HepG2 (cell line): ENCODE measurements at regions not wholly inside any gene's neighbourhood (a gene's known extent, or its start where the extent isn't known, plus 50 kb on each side); places are given as distances from the start of the nearest gene placed in this dataset.

ENCODE experiments used
- ATAC-seq: fragments of 200-7000 bp; cut with Tn5 transposase; 3 replicates; pipeline ENCODE4 v1.9.1; 2020; ENCODE audit warnings: mild to moderate bottlenecking, moderate library complexity
- BruUV-seq: library from RNA; stranded (reverse); fragments of 400-500 nt; replicated peaks from 2 replicates; lab custom pipeline; 2021; lab: Mats Ljungman, UMichigan
- CTCF ChIA-PET: fragments of 300-600 bp; formaldehyde crosslinking; extraction: SDS; loops from one replicate; lab custom pipeline; 2021; ENCODE audit warnings: low total read pairs, inconsistent platforms, low intra/inter-chr PET ratio; lab: Yijun Ruan, JAX
- POLR2A ChIA-PET: fragments of 350-600 bp; sonication (Branson Sonifier 250); formaldehyde crosslinking; loops from one replicate; lab custom pipeline; 2020; ENCODE audit warnings: antibody characterized with exemption, inconsistent platforms; lab: Yijun Ruan, JAX
- DNase-seq: peaks from one replicate; pipeline ENCODE4 v3.0.0-alpha.2; 2015; ENCODE audit warnings: low spot score
- FAIRE-seq: peaks from 3 replicates; lab custom pipeline; 2011; peaks lifted over from hg19 to GRCh38; lab: Jason Lieb, UNC
- H2AFZ ChIP-seq: one replicate; pipeline ENCODE4 v1.6.1; 2011; ENCODE audit warnings: low read length, inconsistent platforms
- H3K27ac ChIP-seq: fragments of 300-600 bp; 3 replicates; pipeline ENCODE4 v1.8.0; 2011; ENCODE audit warnings: mixed run types, mild to moderate bottlenecking, mixed read lengths, low read length, inconsistent platforms; ENCODE audit not compliant: insufficient read depth; ENCODE audit errors: extremely low read length
- H3K27me3 ChIP-seq, 2 experiments: fragments of 200-600 bp in 1 of 2; 2 replicates in 1 of 2; 3 replicates in 1 of 2; pipeline versions ENCODE4 v1.6.0 to v1.8.0; 2011; ENCODE audit warnings: low read length in 2 of 2, mild to moderate bottlenecking in 2 of 2, moderate library complexity in 2 of 2, inconsistent platforms in 1 of 2; ENCODE audit not compliant: insufficient read depth in 2 of 2, control insufficient read depth in 1 of 2
- H3K36me3 ChIP-seq, 2 experiments: fragments of 200-600 bp in 1 of 2; replicated peaks in 1 of 2; 2 replicates in 1 of 2; 3 replicates in 1 of 2; pipeline versions ENCODE4 v1.5.1 to v1.8.0; 2011; ENCODE audit warnings: low read length in 2 of 2, inconsistent platforms in 1 of 2; ENCODE audit not compliant: insufficient read depth in 2 of 2, control insufficient read depth in 1 of 2
- H3K4me1 ChIP-seq: 2 replicates; pipeline ENCODE4 v1.5.1; 2012; ENCODE audit warnings: low read length, inconsistent platforms; ENCODE audit not compliant: insufficient read depth
- H3K4me2 ChIP-seq: 2 replicates; pipeline ENCODE4 v1.6.0; 2011; ENCODE audit warnings: low read depth, low read length, inconsistent platforms
- H3K4me3 ChIP-seq, 3 experiments: fragments of 200-600 bp in 1 of 3; sonication (generic), shearing (Covaris generic) in 1 of 3; replicated peaks in 1 of 3; 2 replicates each; pipeline ENCODE4 v1.5.1; 2011 to 2016; ENCODE audit warnings: low read length in 3 of 3, inconsistent platforms in 2 of 3, low read depth in 2 of 3, mild to moderate bottlenecking in 2 of 3, control low read depth in 1 of 3, mixed read lengths in 1 of 3; ENCODE audit not compliant: insufficient read depth in 1 of 3
- H3K79me2 ChIP-seq: one replicate; pipeline ENCODE4 v1.6.1; 2011; ENCODE audit warnings: low read length, inconsistent platforms; ENCODE audit not compliant: insufficient read depth
- H3K9ac ChIP-seq: 2 replicates; pipeline ENCODE4 v1.6.0; 2011; ENCODE audit warnings: mild to moderate bottlenecking, low read depth, low read length, inconsistent platforms; ENCODE audit not compliant: insufficient read depth
- H3K9me3 ChIP-seq: 2 replicates; pipeline ENCODE4 v1.5.1; 2012; ENCODE audit warnings: mild to moderate bottlenecking, low read length
- H4K20me1 ChIP-seq: 2 replicates; pipeline ENCODE4 v1.6.0; 2011; ENCODE audit warnings: inconsistent platforms, mild to moderate bottlenecking, low read length, moderate library complexity; ENCODE audit not compliant: insufficient read depth
- CBX2 ChIP-seq, 2 experiments: fragments of 200-600 bp in 1 of 2; sonication (generic); formaldehyde crosslinking in 1 of 2; IDR thresholded peaks; 2 replicates each; pipeline versions ENCODE4 v1.7.0 to v1.8.1; 2018 to 2022; ENCODE audit warnings: low read depth in 2 of 2, low read length in 1 of 2, mild to moderate bottlenecking in 1 of 2, missing genetic modification reagents in 1 of 2
- ELF3 ChIP-seq: IDR thresholded peaks from 2 replicates; pipeline ENCODE4 v1.6.1; 2016; ENCODE audit warnings: missing genetic modification reagents, missing compliant biosample characterization
- HMG20A ChIP-seq: IDR thresholded peaks from 2 replicates; pipeline ENCODE4 v1.6.1; 2016; ENCODE audit warnings: borderline replicate concordance
- KDM4B ChIP-seq: sonication (generic); formaldehyde crosslinking; IDR thresholded peaks from 2 replicates; pipeline ENCODE4 v1.4.0; 2020; ENCODE audit warnings: missing genetic modification reagents
- NPAS2 ChIP-seq: sonication (generic); formaldehyde crosslinking; IDR thresholded peaks from 2 replicates; pipeline ENCODE4 v1.8.0; 2022; ENCODE audit warnings: mild to moderate bottlenecking, missing genetic modification reagents, borderline replicate concordance
- PITX1 ChIP-seq: sonication (generic); formaldehyde crosslinking; IDR thresholded peaks from 2 replicates; pipeline ENCODE4 v1.5.1; 2020; ENCODE audit warnings: mild to moderate bottlenecking, missing genetic modification reagents
- RBFOX2 ChIP-seq: fragments of 200-400 bp; formaldehyde crosslinking; IDR thresholded peaks from 2 replicates; pipeline ENCODE4 v1.6.1; 2017; ENCODE audit warnings: low read depth, mild to moderate bottlenecking, low read length
- RFXAP ChIP-seq: sonication (generic); formaldehyde crosslinking; IDR thresholded peaks from 2 replicates; pipeline ENCODE4 v1.4.0; 2020; ENCODE audit warnings: missing genetic modification reagents, borderline replicate concordance
- ZNF160 ChIP-seq: sonication (generic); formaldehyde crosslinking; IDR thresholded peaks from 2 replicates; pipeline ENCODE4 v1.8.0; 2022; ENCODE audit warnings: mild to moderate bottlenecking, inconsistent platforms, missing genetic modification reagents
- ZNF333 ChIP-seq: sonication (generic); formaldehyde crosslinking; IDR thresholded peaks from 2 replicates; pipeline ENCODE4 v1.4.0; 2020; ENCODE audit warnings: mild to moderate bottlenecking, missing genetic modification reagents, borderline replicate concordance
- ZNF558 ChIP-seq: sonication (generic); formaldehyde crosslinking; IDR thresholded peaks from 2 replicates; pipeline ENCODE4 v1.9.0; 2022; ENCODE audit warnings: mild to moderate bottlenecking, missing genetic modification reagents, borderline replicate concordance
- ZNF749 ChIP-seq: sonication (generic); formaldehyde crosslinking; IDR thresholded peaks from 2 replicates; pipeline ENCODE4 v1.8.0; 2022; ENCODE audit warnings: mild to moderate bottlenecking, missing genetic modification reagents, moderate library complexity, borderline replicate concordance
- ZNF766 ChIP-seq: sonication (generic); formaldehyde crosslinking; IDR thresholded peaks from 2 replicates; pipeline ENCODE4 v1.5.0; 2020; ENCODE audit warnings: missing genetic modification reagents, borderline replicate concordance
- in situ Hi-C: cut with HindIII; loops from 2 replicates; pipeline ENCODE4 v1.10.0; 2017; ENCODE audit warnings: low pct_unique_long_range_greater_than_20kb; ENCODE audit not compliant: extremely low pct_ligation_motif_present
- intact Hi-C: fragments of 100-400 bp; cut with micrococcal nuclease; formaldehyde crosslinking; loops from one replicate; pipeline ENCODE4 v1.10.0; 2022; ENCODE audit not compliant: unreplicated experiment
- TF ChIP-seq, protein P1 (sequence below): sonication (generic); formaldehyde crosslinking; IDR thresholded peaks from 2 replicates; pipeline ENCODE4 v1.4.0; 2020; ENCODE audit warnings: missing genetic modification reagents, borderline replicate concordance
- TF ChIP-seq, protein P2 (sequence below): fragments of 450-650 bp; IDR thresholded peaks from 2 replicates; pipeline ENCODE4 v1.6.1; 2017; ENCODE audit warnings: mild to moderate bottlenecking
- TF ChIP-seq, protein P3 (sequence below): sonication (generic); formaldehyde crosslinking; IDR thresholded peaks from 2 replicates; pipeline ENCODE4 v1.5.0; 2020; ENCODE audit warnings: mild to moderate bottlenecking, low read depth, missing genetic modification reagents, borderline replicate concordance
- TF ChIP-seq, protein P4 (sequence below): sonication (generic); formaldehyde crosslinking; conservative IDR thresholded peaks from 2 replicates; pipeline ENCODE4 v1.5.0; 2020; ENCODE audit warnings: missing genetic modification reagents

DNA sequence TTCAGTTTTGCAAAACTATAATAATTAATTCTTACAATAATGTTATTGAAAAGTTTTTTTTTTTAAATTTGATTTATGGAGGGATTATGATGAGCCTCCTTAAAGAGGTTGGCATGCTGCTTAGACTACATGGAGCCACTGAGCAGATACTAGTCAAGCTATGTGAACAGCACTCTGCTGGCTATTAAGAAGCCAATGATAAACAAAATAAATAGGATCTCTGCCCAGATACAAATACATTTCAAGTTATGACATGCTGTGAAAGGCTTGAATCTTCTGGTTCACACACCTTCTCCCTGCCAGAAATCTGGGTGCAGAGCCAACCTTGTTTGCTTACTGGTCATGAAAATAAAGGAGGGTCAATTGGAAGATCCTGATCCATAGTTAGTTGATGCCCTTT is 107.4 kb upstream of the NAV3 start:
- in situ Hi-C loops, result loop anchor here (5.0 kb wide), 1 partner anchor 204 kb away; no protein-coding TSS in a partner anchor
- Histone ChIP-seq H3K4me3 (no peak overlapping the region), H2AFZ (no peak overlapping the region), H3K36me3 (no peaks in the 10 kb centered on the region), H3K9me3 (no peaks in the 10 kb centered on the region), H3K9ac (no peak overlapping the region), H4K20me1 (no peaks in the 10 kb centered on the region), H3K27me3 (no peaks in the 10 kb centered on the region), H3K27ac (no peak overlapping the region), H3K79me2 (no peaks in the 10 kb centered on the region), H3K4me1 (no peaks in the 10 kb centered on the region), H3K4me2 (no peak overlapping the region)
- ATAC-seq (no peak), DNase-seq (no peak), FAIRE-seq (no peak)
- CTCF ChIA-PET, result interaction anchor here (4.3 kb wide), 1 partner anchor 203 kb away, joined by 48 read pairs; no protein-coding TSS in a partner anchor
- no TSS peak for BruUV-seq
- POLR2A ChIA-PET, result no interaction called here
- intact Hi-C loops, result no loop called here
- TF ChIP-seq, protein P1, sequence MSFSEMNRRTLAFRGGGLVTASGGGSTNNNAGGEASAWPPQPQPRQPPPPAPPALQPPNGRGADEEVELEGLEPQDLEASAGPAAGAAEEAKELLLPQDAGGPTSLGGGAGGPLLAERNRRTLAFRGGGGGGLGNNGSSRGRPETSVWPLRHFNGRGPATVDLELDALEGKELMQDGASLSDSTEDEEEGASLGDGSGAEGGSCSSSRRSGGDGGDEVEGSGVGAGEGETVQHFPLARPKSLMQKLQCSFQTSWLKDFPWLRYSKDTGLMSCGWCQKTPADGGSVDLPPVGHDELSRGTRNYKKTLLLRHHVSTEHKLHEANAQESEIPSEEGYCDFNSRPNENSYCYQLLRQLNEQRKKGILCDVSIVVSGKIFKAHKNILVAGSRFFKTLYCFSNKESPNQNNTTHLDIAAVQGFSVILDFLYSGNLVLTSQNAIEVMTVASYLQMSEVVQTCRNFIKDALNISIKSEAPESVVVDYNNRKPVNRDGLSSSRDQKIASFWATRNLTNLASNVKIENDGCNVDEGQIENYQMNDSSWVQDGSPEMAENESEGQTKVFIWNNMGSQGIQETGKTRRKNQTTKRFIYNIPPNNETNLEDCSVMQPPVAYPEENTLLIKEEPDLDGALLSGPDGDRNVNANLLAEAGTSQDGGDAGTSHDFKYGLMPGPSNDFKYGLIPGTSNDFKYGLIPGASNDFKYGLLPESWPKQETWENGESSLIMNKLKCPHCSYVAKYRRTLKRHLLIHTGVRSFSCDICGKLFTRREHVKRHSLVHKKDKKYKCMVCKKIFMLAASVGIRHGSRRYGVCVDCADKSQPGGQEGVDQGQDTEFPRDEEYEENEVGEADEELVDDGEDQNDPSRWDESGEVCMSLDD (CRISPR knock-in tag), result no peak
- no peak for TF ChIP-seq ZNF766 (CRISPR knock-in tag)
- no peak for TF ChIP-seq RBFOX2
- no peak for TF ChIP-seq ZNF558
- TF ChIP-seq CBX2 (IDR thresholded peaks at IDR 0.05; ENCODE audit: low read depth, low read length), result no peak
- TF ChIP-seq CBX2 (CRISPR knock-in tag; IDR thresholded peaks at IDR 0.05; ENCODE audit: low read depth), result no peak
- no peak for TF ChIP-seq PITX1 (CRISPR knock-in tag)
- no peak for TF ChIP-seq HMG20A
- TF ChIP-seq ZNF333, result no peak
- TF ChIP-seq, protein P2, sequence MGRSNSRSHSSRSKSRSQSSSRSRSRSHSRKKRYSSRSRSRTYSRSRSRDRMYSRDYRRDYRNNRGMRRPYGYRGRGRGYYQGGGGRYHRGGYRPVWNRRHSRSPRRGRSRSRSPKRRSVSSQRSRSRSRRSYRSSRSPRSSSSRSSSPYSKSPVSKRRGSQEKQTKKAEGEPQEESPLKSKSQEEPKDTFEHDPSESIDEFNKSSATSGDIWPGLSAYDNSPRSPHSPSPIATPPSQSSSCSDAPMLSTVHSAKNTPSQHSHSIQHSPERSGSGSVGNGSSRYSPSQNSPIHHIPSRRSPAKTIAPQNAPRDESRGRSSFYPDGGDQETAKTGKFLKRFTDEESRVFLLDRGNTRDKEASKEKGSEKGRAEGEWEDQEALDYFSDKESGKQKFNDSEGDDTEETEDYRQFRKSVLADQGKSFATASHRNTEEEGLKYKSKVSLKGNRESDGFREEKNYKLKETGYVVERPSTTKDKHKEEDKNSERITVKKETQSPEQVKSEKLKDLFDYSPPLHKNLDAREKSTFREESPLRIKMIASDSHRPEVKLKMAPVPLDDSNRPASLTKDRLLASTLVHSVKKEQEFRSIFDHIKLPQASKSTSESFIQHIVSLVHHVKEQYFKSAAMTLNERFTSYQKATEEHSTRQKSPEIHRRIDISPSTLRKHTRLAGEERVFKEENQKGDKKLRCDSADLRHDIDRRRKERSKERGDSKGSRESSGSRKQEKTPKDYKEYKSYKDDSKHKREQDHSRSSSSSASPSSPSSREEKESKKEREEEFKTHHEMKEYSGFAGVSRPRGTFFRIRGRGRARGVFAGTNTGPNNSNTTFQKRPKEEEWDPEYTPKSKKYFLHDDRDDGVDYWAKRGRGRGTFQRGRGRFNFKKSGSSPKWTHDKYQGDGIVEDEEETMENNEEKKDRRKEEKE, result no peak
- no peak for TF ChIP-seq ZNF749
- no peak for TF ChIP-seq RFXAP (CRISPR knock-in tag)
- TF ChIP-seq, protein P3, sequence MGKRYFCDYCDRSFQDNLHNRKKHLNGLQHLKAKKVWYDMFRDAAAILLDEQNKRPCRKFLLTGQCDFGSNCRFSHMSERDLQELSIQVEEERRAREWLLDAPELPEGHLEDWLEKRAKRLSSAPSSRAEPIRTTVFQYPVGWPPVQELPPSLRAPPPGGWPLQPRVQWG, result no peak
- TF ChIP-seq, protein P4, sequence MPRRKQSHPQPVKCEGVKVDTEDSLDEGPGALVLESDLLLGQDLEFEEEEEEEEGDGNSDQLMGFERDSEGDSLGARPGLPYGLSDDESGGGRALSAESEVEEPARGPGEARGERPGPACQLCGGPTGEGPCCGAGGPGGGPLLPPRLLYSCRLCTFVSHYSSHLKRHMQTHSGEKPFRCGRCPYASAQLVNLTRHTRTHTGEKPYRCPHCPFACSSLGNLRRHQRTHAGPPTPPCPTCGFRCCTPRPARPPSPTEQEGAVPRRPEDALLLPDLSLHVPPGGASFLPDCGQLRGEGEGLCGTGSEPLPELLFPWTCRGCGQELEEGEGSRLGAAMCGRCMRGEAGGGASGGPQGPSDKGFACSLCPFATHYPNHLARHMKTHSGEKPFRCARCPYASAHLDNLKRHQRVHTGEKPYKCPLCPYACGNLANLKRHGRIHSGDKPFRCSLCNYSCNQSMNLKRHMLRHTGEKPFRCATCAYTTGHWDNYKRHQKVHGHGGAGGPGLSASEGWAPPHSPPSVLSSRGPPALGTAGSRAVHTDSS (CRISPR knock-in tag), result no peak
- TF ChIP-seq ELF3, result no peak
- no peak for TF ChIP-seq ZNF160
- TF ChIP-seq NPAS2, result no peak
- TF ChIP-seq KDM4B (CRISPR knock-in tag), result no peak
